NOMO-1 (cell line): ENCODE measurements at regions not wholly inside any gene's neighbourhood (a gene's known extent, or its start where the extent isn't known, plus 50 kb on each side); places are given as distances from the start of the nearest gene placed in this dataset.
"Not testable (repeated sequence)": the region's sequence is repeated elsewhere in the genome, so short reads cannot be mapped to it uniquely, and the experiment has no call there.

Experiments used
- DNase-seq, 2 experiments: peaks; one replicate each; lab custom pipeline; 2025; ENCODE audit not compliant: unreplicated experiment in 2 of 2; lab: John Stamatoyannopoulos, UW

- not testable (repeated sequence) for DNase-seq
Measured at GRCh38 chr7:29690510-29690909, 115.8 kb upstream of the WIPF3 start.

- not testable (repeated sequence) for DNase-seq
Measured at GRCh38 chr7:29696402-29696801, 109.9 kb upstream of the WIPF3 start.

GRCh38 chr7:29699723-29700122 is 106.6 kb upstream of the WIPF3 start:
- DNase-seq, result not testable (repeated sequence)

GRCh38 chr7:29701540-29701939 is 104.8 kb upstream of the WIPF3 start:
- not testable (repeated sequence) for DNase-seq

GRCh38 chr7:29703830-29704229 is 102.5 kb upstream of the WIPF3 start:
- DNase-seq, result not testable (repeated sequence)

GRCh38 chr7:29709002-29709401 is 97.3 kb upstream of the WIPF3 start:
- not testable (repeated sequence) for DNase-seq

- not testable (repeated sequence) for DNase-seq
Measured at GRCh38 chr7:29723127-29723526, 83.2 kb upstream of the WIPF3 start.

- DNase-seq, result no peak
Measured at GRCh38 chr7:29723599-29723998, 82.7 kb upstream of the WIPF3 start.

- not testable (repeated sequence) for DNase-seq
Measured at GRCh38 chr7:29729534-29730165, 76.7 kb upstream of the WIPF3 start.

GRCh38 chr7:29734246-29734731 is 72.0 kb upstream of the WIPF3 start:
- no peak for DNase-seq

- DNase-seq, result not testable (repeated sequence)
Measured at GRCh38 chr7:29747645-29748245, 58.6 kb upstream of the WIPF3 start.

- DNase-seq, result peak in 1 of 2 experiments; percentile 29
Measured at GRCh38 chr7:29748286-29749099, 57.8 kb upstream of the WIPF3 start.

GRCh38 chr7:29749701-29750321 is 56.5 kb upstream of the WIPF3 start:
- DNase-seq, result no peak

- DNase-seq, result not testable (repeated sequence)
Measured at GRCh38 chr7:29750373-29750940, 55.9 kb upstream of the WIPF3 start.

GRCh38 chr7:29751012-29751411 is 55.3 kb upstream of the WIPF3 start:
- not testable (repeated sequence) for DNase-seq

- DNase-seq, result no peak
Measured at GRCh38 chr7:29754874-29755490, 51.3 kb upstream of the WIPF3 start.
